Right hindlimb (tissue), 1 donor: ENCODE measurements at regions not wholly inside any gene's neighbourhood (a gene's known extent, or its start where the extent isn't known, plus 50 kb on each side); places are given as distances from the start of the nearest gene placed in this dataset.

Experiments
- DNase-seq: peaks from one replicate; pipeline ENCODE4 v3.0.0-alpha.2; 2018

- DNase-seq: no peak
These were observed 75.0 kb downstream of the PTPDC1 start for GRCh38 chr9:94159069-94159939.

- DNase-seq: no peak
These were observed 76.6 kb downstream of the PTPDC1 start for GRCh38 chr9:94160594-94161501.

DNA sequence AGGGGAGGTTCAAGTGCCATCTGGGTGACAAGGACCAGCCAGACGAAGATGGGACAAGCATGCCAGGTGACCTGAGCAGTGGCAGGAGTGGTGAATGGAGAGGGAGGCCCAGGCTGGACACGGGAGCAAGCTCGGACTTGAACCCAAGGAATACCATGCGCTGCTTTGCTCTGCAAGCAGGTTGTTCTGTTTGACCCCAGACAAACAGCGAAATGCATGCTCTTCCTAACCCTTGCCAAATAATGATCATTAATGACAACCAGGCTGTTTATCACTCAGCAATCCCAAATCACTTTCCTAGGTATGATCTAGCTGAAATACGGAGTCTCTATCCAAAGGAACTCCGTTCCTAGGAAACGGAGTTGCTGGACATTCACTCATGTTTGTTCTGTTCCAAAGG lies 77.4 kb downstream of the PTPDC1 start:
- DNase-seq: no peak

- no peak for DNase-seq
These were observed 80.7 kb downstream of the PTPDC1 start for GRCh38 chr9:94164806-94165549.

DNA sequence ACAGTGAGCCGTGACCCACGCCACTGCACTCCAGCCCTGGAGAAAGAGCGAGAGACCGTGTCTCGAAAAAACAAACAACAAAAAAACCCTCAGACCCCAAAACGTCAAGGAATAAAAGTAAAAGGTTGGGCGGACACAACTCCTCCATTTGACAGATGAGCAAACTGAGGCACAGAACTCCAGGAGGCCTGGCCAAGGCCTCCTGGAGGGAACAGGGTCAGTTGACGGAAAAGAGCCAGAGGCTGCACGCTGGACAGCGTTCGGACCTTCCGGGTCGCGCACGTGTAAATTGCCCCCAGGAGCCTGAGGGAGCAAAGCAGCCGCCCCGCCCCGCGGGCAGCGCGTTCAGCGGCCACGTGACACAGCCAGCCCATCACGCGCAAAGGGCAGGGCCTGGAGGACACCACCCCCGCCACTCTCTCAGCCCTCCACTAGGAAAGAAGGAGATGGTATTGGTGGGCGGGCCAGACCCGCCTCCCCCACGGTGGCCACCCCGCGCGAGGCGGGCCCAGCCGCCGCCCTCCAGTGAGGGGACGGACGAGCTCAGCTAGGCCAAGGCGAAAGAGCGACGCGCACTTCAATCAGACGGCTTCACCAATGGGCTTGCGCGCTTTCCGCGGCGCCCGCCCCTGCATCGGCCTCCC lies 81.5 kb downstream of the PTPDC1 start:
- DNase-seq: peak; percentile 99

GRCh38 chr9:94166236-94166975 lies 82.1 kb downstream of the PTPDC1 start:
- peak; percentile 99 for DNase-seq

GRCh38 chr9:94166976-94167346 lies 82.7 kb downstream of the PTPDC1 start:
- no peak for DNase-seq

- no peak for DNase-seq
These were observed 83.2 kb downstream of the PTPDC1 start for GRCh38 chr9:94167376-94167890.

DNA sequence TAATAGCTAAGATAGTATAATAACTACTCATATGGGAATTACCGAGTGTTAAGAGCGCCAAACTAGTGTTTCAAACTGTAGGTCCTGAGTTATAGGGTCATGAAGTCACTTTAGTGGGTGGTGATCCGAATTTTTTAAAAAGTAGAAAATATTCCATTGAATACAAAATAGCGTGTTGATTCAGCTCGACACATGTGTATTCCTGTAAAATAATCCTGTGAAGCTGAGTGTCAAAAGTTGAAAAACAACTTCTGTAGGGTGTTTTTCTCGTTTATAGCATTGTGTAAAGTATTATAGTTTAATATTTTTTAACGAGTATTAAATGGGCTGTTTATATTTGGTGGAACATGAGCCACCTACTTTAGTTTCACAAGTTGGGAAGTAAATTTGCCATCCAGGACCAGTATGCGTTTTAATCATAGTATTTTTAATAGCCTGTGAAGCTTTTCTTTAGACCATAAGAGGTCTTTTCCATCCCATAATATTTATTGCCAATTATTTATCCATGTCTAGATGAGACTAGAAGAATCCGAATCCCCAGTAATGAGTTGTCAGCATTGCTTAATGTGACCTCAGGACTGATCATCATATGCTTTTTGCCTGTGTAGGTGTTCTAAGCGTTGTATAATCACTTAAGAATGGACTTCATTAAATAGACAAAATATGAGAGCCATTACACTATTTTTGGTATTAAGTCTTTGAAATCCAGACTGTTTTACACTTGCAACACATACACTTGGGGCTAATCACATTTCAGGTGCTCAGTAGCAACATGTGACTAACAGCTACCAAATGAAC lies 84.1 kb downstream of the PTPDC1 start:
- DNase-seq: no peak

DNA sequence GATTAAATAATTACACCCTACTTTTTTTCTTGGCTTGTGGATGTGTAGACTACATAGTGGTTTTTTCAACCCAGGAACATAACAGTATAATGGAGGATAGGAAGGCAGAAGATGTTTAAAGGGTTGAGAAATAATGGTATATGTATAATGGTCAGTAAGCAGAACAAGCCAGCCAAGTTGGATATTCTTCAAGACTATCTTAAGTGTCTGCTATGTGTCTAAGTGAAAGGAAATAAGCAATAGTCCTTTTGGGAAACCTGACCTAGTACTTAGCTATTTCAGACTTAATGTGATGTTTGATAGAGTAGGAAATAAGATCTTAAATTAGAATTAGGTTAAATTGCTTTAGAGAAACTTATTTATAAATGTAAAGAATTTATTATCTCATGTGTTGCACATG lies 85.7 kb downstream of the PTPDC1 start:
- DNase-seq: no peak

DNA sequence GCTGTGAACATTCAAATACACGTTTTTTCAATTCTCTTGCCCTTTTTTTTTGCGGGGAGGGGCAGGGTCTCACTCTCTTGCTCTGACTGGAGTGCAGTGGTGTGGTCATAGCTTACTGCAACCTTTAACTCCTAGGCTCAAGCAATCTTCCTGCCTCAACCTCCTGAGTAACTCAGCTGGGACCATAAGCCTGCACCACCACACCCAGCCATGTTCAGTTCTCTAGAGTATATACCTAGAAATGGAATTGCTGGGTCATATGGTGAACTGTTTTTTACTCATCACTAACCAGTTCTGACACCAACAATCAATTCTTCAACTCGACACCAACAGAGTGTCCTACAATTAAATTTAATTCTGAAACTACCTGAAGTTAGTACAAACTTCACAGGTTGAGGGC lies 85.5 kb upstream of the ZNF169 start:
- no peak for DNase-seq

DNA sequence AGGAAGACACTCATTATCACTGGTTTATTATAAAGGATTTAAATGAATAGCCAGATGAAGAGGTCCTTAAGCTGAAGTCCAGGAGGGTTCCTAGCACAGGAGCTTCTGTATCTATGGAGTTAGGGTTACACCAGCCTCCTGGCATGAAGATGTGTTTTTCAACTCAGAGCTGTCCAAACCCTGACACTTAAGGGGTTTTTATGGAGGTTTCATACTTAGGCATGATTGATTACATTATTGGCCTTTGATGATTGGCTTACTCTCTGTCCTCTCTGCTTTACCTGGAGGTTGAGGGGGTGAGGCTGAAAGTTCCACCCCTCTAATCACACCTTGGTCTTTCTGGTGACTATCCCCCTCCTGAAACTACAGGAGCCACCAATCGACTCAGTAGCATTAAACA lies 84.9 kb upstream of the ZNF169 start:
- no peak for DNase-seq

DNA sequence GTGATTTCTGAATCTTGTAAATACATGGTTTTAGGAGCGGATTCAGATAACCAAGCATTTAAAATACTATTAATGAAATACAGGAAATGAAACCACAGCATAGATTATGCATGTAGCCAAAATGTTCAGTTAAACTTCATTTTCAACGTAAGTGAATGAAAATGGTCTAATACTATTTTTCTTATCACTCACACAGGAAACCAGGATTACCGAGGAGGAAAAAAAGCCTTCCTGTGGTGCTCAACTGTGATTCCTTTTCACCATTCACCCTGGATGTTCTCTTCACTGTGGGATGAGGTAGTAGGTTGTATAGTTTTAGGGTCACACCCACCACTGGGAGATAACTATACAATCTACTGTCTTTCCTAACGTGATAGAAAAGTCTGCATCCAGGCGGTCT lies 83.4 kb upstream of the ZNF169 start:
- no peak for DNase-seq

- DNase-seq: no peak
These were observed 82.5 kb upstream of the ZNF169 start for GRCh38 chr9:94176608-94177007.

- no peak for DNase-seq
These were observed 80.2 kb upstream of the ZNF169 start for GRCh38 chr9:94178927-94179326.

DNA sequence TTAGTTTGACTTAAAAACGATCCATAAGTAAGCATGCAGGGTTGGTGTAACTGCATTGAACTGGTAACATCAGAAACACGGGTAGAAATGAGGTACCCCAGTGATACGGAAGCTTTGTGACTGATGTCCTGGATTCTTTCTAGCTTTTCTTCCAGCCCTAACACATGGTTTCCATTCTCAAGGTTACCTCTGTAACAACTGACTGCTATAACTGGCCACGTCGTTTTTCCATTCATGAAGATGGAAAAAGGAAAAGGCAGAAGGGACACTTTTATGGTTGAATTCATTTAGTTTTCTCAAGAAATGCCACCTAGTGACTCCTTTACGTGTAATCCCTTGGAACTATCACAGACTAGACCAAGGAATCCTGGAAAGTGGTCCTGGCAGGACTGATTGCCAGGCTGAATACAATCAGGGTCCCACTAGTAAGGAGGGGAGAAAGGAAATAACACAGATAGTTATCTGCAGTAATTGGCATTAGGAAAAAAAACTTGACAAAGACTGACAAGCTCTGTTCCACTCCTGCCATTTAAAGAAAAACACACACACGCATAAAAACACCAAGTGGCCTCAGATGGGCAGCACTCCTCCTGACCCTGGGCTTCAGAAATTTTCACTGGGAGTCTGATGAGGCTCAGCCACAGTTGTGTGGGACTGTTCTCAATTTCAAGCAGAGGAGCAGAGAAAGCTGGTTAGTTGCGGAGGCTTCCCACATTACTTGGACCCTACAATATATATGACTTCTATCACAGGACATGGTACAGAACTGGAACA lies 77.5 kb upstream of the ZNF169 start:
- no peak for DNase-seq

- no peak for DNase-seq
These were observed 76.6 kb upstream of the ZNF169 start for GRCh38 chr9:94182532-94182931.

DNA sequence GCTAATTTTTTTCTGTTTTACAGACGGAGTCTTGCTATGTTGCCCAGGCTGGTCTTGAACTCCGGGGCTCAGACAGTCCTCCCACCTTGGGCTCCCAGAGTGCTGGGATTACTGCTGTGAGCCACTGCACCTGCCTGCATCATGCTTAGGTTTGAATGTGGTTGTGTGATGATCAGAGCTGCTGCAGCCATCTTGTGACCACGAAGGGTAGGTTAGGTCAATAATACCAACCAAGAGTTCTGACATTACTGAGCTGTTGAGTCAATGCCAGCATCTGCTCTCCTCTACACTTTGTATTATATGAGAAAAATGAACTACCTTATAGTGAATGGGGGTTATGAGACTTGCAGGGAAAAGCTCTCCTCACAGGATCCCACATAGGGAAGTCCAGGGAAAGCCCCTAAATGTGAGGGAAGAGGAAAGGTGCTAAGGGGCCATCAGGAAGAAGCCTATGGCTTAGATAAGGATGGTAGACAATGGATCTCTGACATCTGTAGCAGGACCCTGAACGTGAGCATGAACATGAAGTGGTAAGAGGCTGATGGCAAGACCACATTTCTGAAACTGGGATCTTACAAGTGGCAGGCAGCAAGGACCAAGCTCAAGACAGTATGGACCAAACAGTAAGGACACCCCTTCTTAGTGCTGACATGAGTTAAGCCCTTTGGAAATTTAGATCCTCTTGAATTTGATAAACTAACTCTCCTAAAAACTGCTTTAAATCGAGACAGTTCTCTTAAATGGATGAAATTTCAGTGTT lies 75.7 kb upstream of the ZNF169 start:
- DNase-seq: no peak

DNA sequence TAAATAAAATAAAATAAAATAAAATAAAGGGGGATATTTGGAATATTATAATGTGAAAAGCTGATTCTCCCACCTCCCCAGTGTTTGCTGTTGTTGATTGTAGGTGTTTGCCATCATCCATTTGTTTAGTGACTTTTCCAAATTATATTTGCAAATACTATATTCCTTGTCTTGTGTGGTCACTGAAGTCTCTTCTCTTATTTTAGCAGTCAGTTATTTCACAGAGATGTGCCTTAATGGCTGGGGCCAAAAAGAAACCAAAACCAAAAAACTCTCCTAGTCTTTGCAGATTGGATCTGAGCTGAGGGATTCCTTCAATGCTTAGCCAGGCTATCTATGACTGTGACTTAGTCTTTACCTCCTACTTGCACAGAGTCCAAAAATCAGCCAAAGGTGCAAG lies 70.9 kb upstream of the ZNF169 start:
- no peak for DNase-seq
